Coronary artery (tissue), 2 donors: ENCODE measurements at regions not wholly inside any gene's neighbourhood (a gene's known extent, or its start where the extent isn't known, plus 50 kb on each side); places are given as distances from the start of the nearest gene placed in this dataset.

Experiments
- DNase-seq: peaks from one replicate; pipeline ENCODE4 v3.0.0-alpha.2; 2017; ENCODE audit warnings: low spot score
- H3K27ac ChIP-seq, 2 donors: fragments of 200-600 bp; sonication (generic); one replicate each; pipeline ENCODE4 v1.5.1; 2016 to 2019
- H3K4me3 ChIP-seq: fragments of 200-600 bp; sonication (generic); 2 replicates; pipeline ENCODE4 v1.5.1; 2016; ENCODE audit warnings: mild to moderate bottlenecking, moderate library complexity
- CTCF ChIP-seq: fragments of 200-600 bp; sonication (generic); IDR thresholded peaks from one replicate; pipeline ENCODE4 v1.5.1; 2019; ENCODE audit warnings: antibody characterized with exemption

GRCh38 chr7:118836933-118837332 lies 612.4 kb downstream of the ANKRD7 start:
- no peak overlapping the region for H3K4me3 ChIP-seq
- no peak for TF ChIP-seq CTCF
- DNase-seq = no peak
- H3K27ac ChIP-seq = no peak overlapping the region

GRCh38 chr7:118839515-118839914 lies 615.0 kb downstream of the ANKRD7 start:
- no peak for DNase-seq
- H3K4me3 ChIP-seq = no peak overlapping the region
- H3K27ac ChIP-seq = no peak overlapping the region
- TF ChIP-seq CTCF = no peak

- H3K27ac ChIP-seq = no peak overlapping the region
- TF ChIP-seq CTCF = no peak
- no peak for DNase-seq
- no peak overlapping the region for H3K4me3 ChIP-seq
These were observed 619.0 kb downstream of the ANKRD7 start for GRCh38 chr7:118843456-118843855.

- no peak for DNase-seq
- H3K27ac ChIP-seq = no peak overlapping the region
- TF ChIP-seq CTCF = no peak
These were observed 620.2 kb downstream of the ANKRD7 start for GRCh38 chr7:118844748-118845147.

GRCh38 chr7:118845791-118846190 lies 621.3 kb downstream of the ANKRD7 start:
- no peak for DNase-seq
- no peak overlapping the region for H3K4me3 ChIP-seq
- TF ChIP-seq CTCF = no peak
- no peak overlapping the region for H3K27ac ChIP-seq

More at GRCh38 chr7:118844748-118845147, 620.2 kb downstream of the ANKRD7 start:
- no peak overlapping the region for H3K4me3 ChIP-seq

- no peak for TF ChIP-seq CTCF
- no peak for DNase-seq
- Histone ChIP-seq H3K4me3 (no peak overlapping the region), H3K27ac (no peak overlapping the region)
These were observed 622.5 kb downstream of the ANKRD7 start for GRCh38 chr7:118846977-118847376.

GRCh38 chr7:118855290-118855689 lies 630.8 kb downstream of the ANKRD7 start:
- no peak for TF ChIP-seq CTCF
- Histone ChIP-seq H3K27ac (no peak overlapping the region), H3K4me3 (no peak overlapping the region)
- DNase-seq = no peak
